H9 (cell line): ENCODE measurements at regions not wholly inside any gene's neighbourhood (a gene's known extent, or its start where the extent isn't known, plus 50 kb on each side); places are given as distances from the start of the nearest gene placed in this dataset.

Experiments used
- DNase-seq: peaks from one replicate; pipeline ENCODE4 v3.0.0-alpha.2; 2017
- H2AFZ ChIP-seq: one replicate; pipeline ENCODE4 v1.6.1; 2013; ENCODE audit warnings: mild to moderate bottlenecking, low read length, control low read depth, moderate library complexity
- H2AK5ac ChIP-seq: 2 replicates; pipeline ENCODE4 v1.6.1; 2013; ENCODE audit warnings: low read length, control low read depth, mixed read lengths; ENCODE audit not compliant: insufficient read length
- H2BK120ac ChIP-seq: one replicate; pipeline ENCODE4 v1.6.1; 2013; ENCODE audit warnings: low read depth, mild to moderate bottlenecking, low read length, control low read depth, inconsistent platforms; ENCODE audit not compliant: poor library complexity, severe bottlenecking
- H2BK12ac ChIP-seq: 2 replicates; pipeline ENCODE4 v1.6.1; 2013; ENCODE audit warnings: low read length, control low read depth, mixed read lengths, low read depth; ENCODE audit not compliant: insufficient read length
- H2BK15ac ChIP-seq: 2 replicates; pipeline ENCODE4 v1.6.1; 2013; ENCODE audit warnings: low read depth, low read length, control low read depth
- H2BK20ac ChIP-seq: one replicate; pipeline ENCODE4 v1.6.1; 2013; ENCODE audit warnings: low read depth, mild to moderate bottlenecking, low read length, control low read depth, inconsistent platforms; ENCODE audit not compliant: poor library complexity, severe bottlenecking
- H2BK5ac ChIP-seq: 2 replicates; pipeline ENCODE4 v1.6.1; 2013; ENCODE audit warnings: low read length, control low read depth, mixed read lengths; ENCODE audit not compliant: insufficient read length
- H3K14ac ChIP-seq: 2 replicates; pipeline ENCODE4 v1.6.1; 2013; ENCODE audit warnings: low read length, control low read depth; ENCODE audit not compliant: insufficient read depth
- H3K18ac ChIP-seq: 2 replicates; pipeline ENCODE4 v1.6.1; 2013; ENCODE audit warnings: low read depth, mild to moderate bottlenecking, mixed read lengths, low read length, control low read depth; ENCODE audit not compliant: insufficient read length
- H3K23ac ChIP-seq: 2 replicates; pipeline ENCODE4 v1.6.1; 2013; ENCODE audit warnings: low read length, control low read depth, mixed read lengths, low read depth; ENCODE audit not compliant: insufficient read length
- H3K23me2 ChIP-seq: 2 replicates; pipeline ENCODE4 v1.6.1; 2013; ENCODE audit warnings: low read depth, mild to moderate bottlenecking, mixed read lengths, low read length, control low read depth; ENCODE audit not compliant: insufficient read length, poor library complexity, severe bottlenecking
- H3K27ac ChIP-seq: 2 replicates; pipeline ENCODE4 v1.5.1; 2013; ENCODE audit warnings: low read length, control low read depth, mixed read lengths, low read depth; ENCODE audit not compliant: insufficient read length
- H3K27me3 ChIP-seq: 2 replicates; pipeline ENCODE4 v1.6.1; 2013; ENCODE audit warnings: low read length, control low read depth, inconsistent platforms; ENCODE audit not compliant: insufficient read depth
- H3K4ac ChIP-seq: 2 replicates; pipeline ENCODE4 v1.6.1; 2013; ENCODE audit warnings: low read depth, mild to moderate bottlenecking, control low read depth, inconsistent platforms, low read length, moderate library complexity
- H3K4me1 ChIP-seq: 2 replicates; pipeline ENCODE4 v1.6.1; 2013; ENCODE audit warnings: low read length, control low read depth, inconsistent platforms; ENCODE audit not compliant: insufficient read depth
- H3K4me2 ChIP-seq: 2 replicates; pipeline ENCODE4 v1.6.1; 2013; ENCODE audit warnings: low read length, control low read depth, mixed read lengths; ENCODE audit not compliant: insufficient read length, insufficient read depth
- H3K56ac ChIP-seq: 2 replicates; pipeline ENCODE4 v1.6.1; 2013; ENCODE audit warnings: low read depth, mild to moderate bottlenecking, mixed read lengths, low read length, control low read depth; ENCODE audit not compliant: insufficient read length
- H3K79me1 ChIP-seq: 2 replicates; pipeline ENCODE4 v1.6.1; 2013; ENCODE audit warnings: low read depth, mild to moderate bottlenecking, moderate library complexity, low read length, control low read depth, inconsistent platforms; ENCODE audit not compliant: insufficient read depth, poor library complexity, severe bottlenecking
- H3K79me2 ChIP-seq: 2 replicates; pipeline ENCODE4 v1.6.1; 2013; ENCODE audit warnings: low read length, control low read depth, inconsistent platforms; ENCODE audit not compliant: insufficient read depth
- H3K9ac ChIP-seq: 2 replicates; pipeline ENCODE4 v1.6.1; 2013; ENCODE audit warnings: low read length, control low read depth, mixed read lengths; ENCODE audit not compliant: insufficient read length; ENCODE audit errors: extremely low read depth
- H3K9me3 ChIP-seq: one replicate; pipeline ENCODE4 v1.6.1; 2013; ENCODE audit warnings: low read depth, low read length, inconsistent platforms; ENCODE audit not compliant: control insufficient read depth
- H3T11ph ChIP-seq: one replicate; pipeline ENCODE4 v1.6.1; 2013; ENCODE audit warnings: mild to moderate bottlenecking, low read length, control low read depth, inconsistent platforms
- H4K20me1 ChIP-seq: one replicate; pipeline ENCODE4 v1.6.1; 2013; ENCODE audit not compliant: control insufficient read depth, insufficient read length, insufficient read depth
- H4K5ac ChIP-seq: 2 replicates; pipeline ENCODE4 v1.6.1; 2013; ENCODE audit warnings: low read depth, mild to moderate bottlenecking, mixed read lengths, low read length, control low read depth; ENCODE audit not compliant: insufficient read length
- H4K8ac ChIP-seq: replicated peaks from 2 replicates; pipeline ENCODE4 v1.6.1; 2013; ENCODE audit warnings: low read length, control low read depth, mixed read lengths, low read depth; ENCODE audit not compliant: insufficient read length
- H4K91ac ChIP-seq: 2 replicates; pipeline ENCODE4 v1.6.1; 2013; ENCODE audit warnings: low read depth, mild to moderate bottlenecking, moderate library complexity, mixed read lengths, low read length, control low read depth; ENCODE audit not compliant: insufficient read length
- H3K27ac Mint-ChIP-seq, 3 experiments: 2 replicates in 2 of 3; 3 replicates in 1 of 3; pipeline ENCODE4 v1.8.0; 2020 to 2021; ENCODE audit warnings: mixed read lengths in 3 of 3, mild to moderate bottlenecking in 1 of 3, moderate library complexity in 1 of 3
- H3K27me3 Mint-ChIP-seq: 2 replicates; pipeline ENCODE4 v1.8.0; 2021; ENCODE audit warnings: low read depth, mild to moderate bottlenecking, moderate library complexity, mixed read lengths
- H3K36me3 Mint-ChIP-seq, 3 experiments: 2 replicates in 2 of 3; 3 replicates in 1 of 3; pipeline ENCODE4 v1.8.0; 2020 to 2021; ENCODE audit warnings: low read depth in 3 of 3, mixed read lengths in 3 of 3; ENCODE audit not compliant: insufficient read depth in 1 of 3
- H3K4me1 Mint-ChIP-seq, 2 experiments: 2 replicates each; pipeline ENCODE4 v1.8.0; 2020; ENCODE audit warnings: mixed read lengths in 2 of 2
- H3K4me3 Mint-ChIP-seq, 2 experiments: 2 replicates in 1 of 2; 3 replicates in 1 of 2; pipeline ENCODE4 v1.8.0; 2020 to 2021; ENCODE audit warnings: mild to moderate bottlenecking in 2 of 2, mixed read lengths in 2 of 2, moderate library complexity in 1 of 2
- H3K9me3 Mint-ChIP-seq, 2 experiments: 2 replicates in 1 of 2; 3 replicates in 1 of 2; pipeline ENCODE4 v1.8.0; 2020; ENCODE audit warnings: mild to moderate bottlenecking in 2 of 2, mixed read lengths in 2 of 2, moderate library complexity in 1 of 2
- CTCF ChIP-seq: fragments of 200-600 bp; sonication (generic); conservative IDR thresholded peaks from 3 replicates; pipeline ENCODE4 v1.8.0; 2021; ENCODE audit warnings: antibody characterized with exemption, mild to moderate bottlenecking
- WGBS: extraction: QIAGEN DNeasy Blood & Tissue Kit; methylation state at CpG from one replicate; pipeline ENCODE4 v1.1.7; 2013; ENCODE audit warnings: missing lambda C conversion rate, low lambda C conversion rate, mixed read lengths; ENCODE audit not compliant: insufficient read length; ENCODE audit errors: extremely low coverage; 5-methylcytosine and 5-hydroxymethylcytosine counted together

- H3K27ac ChIP-seq: no peak overlapping the region
- no peak overlapping the region for H3K14ac ChIP-seq
- Mint-ChIP-seq H3K9me3 (peaks cover 2 to 4% of the 10 kb centered on the region in 2 experiments; a peak in 4 of 5 replicates), H3K4me1 (peaks cover 0 to 15% of the 10 kb centered on the region in 2 experiments; a peak in 2 of 4 replicates), H3K4me3 (no peak overlapping the region), H3K27ac (no peak overlapping the region), H3K36me3 (no peaks in the 10 kb centered on the region), H3K27me3 (peaks cover 28% of the 10 kb centered on the region)
- no peak overlapping the region for H2BK15ac ChIP-seq
- WGBS: no CpG with 5 or more reads among the region's 8 CpGs
- H4K20me1 ChIP-seq: peaks cover 2% of the 10 kb centered on the region
- no peaks in the 10 kb centered on the region for H3K23me2 ChIP-seq
- DNase-seq: no peak
- no peak overlapping the region for H3K4me2 ChIP-seq
- no peak overlapping the region for H4K5ac ChIP-seq
- no peak overlapping the region for H4K91ac ChIP-seq
- H2BK5ac ChIP-seq: no peak overlapping the region
- no peak for TF ChIP-seq CTCF
- no peaks in the 10 kb centered on the region for H3K4me1 ChIP-seq
- no peaks in the 10 kb centered on the region; the same call in 1 of the 2 replicates for H3K27me3 ChIP-seq
- no peak overlapping the region for H3K56ac ChIP-seq
- no peak overlapping the region for H3K9ac ChIP-seq
- no peak overlapping the region for H2AK5ac ChIP-seq
- no peak overlapping the region for H2AFZ ChIP-seq
- no peak overlapping the region for H3K23ac ChIP-seq
- no peaks in the 10 kb centered on the region for H3K9me3 ChIP-seq
- H2BK12ac ChIP-seq: no peak overlapping the region
- H3T11ph ChIP-seq: no peak overlapping the region
- no peak overlapping the region for H4K8ac ChIP-seq
- no peak overlapping the region for H3K4ac ChIP-seq
- no peaks in the 10 kb centered on the region; the same call in 1 of the 2 replicates for H3K79me2 ChIP-seq
- no peak overlapping the region for H3K18ac ChIP-seq
- no peak overlapping the region for H2BK120ac ChIP-seq
- no peaks in the 10 kb centered on the region for H3K79me1 ChIP-seq
- no peak overlapping the region for H2BK20ac ChIP-seq
Measured at GRCh38 chr17:77675411-77675810, 283.1 kb upstream of the TNRC6C start.
